Mucosa of rectum (tissue), 2 donors: ENCODE measurements at regions not wholly inside any gene's neighbourhood (a gene's known extent, or its start where the extent isn't known, plus 50 kb on each side); places are given as distances from the start of the nearest gene placed in this dataset.
"Not testable (repeated sequence)": the region's sequence is repeated elsewhere in the genome, so short reads cannot be mapped to it uniquely, and the experiment has no call there.

ENCODE experiments used
- H3K27ac ChIP-seq, 2 donors: one replicate each; pipeline ENCODE4 v1.7.0; 2013; ENCODE audit warnings: inconsistent platforms in 2 of 2, low read depth in 2 of 2, low read length in 2 of 2
- H3K27me3 ChIP-seq, 2 donors: one replicate each; pipeline ENCODE4 v1.7.0; 2013; ENCODE audit warnings: low read length in 2 of 2; ENCODE audit not compliant: control insufficient read depth in 2 of 2, insufficient read depth in 2 of 2
- H3K36me3 ChIP-seq, 2 donors: one replicate each; pipeline ENCODE4 v1.7.0; 2013; ENCODE audit warnings: low read length in 2 of 2; ENCODE audit not compliant: control insufficient read depth in 2 of 2, insufficient read depth in 2 of 2
- H3K4me1 ChIP-seq, 2 donors: one replicate each; pipeline ENCODE4 v1.7.0; 2013; ENCODE audit warnings: low read length in 2 of 2, mild to moderate bottlenecking in 1 of 2; ENCODE audit not compliant: control insufficient read depth in 2 of 2, insufficient read depth in 2 of 2
- H3K4me3 ChIP-seq, 2 donors: one replicate each; pipeline ENCODE4 v1.7.0; 2013; ENCODE audit warnings: low read length in 2 of 2
- H3K9ac ChIP-seq, 2 donors: one replicate each; pipeline ENCODE4 v1.7.0; 2013; ENCODE audit warnings: low read length in 2 of 2, low read depth in 1 of 2, mild to moderate bottlenecking in 1 of 2
- H3K9me3 ChIP-seq, 2 donors: one replicate each; pipeline ENCODE4 v1.7.0; 2013; ENCODE audit warnings: low read length in 2 of 2; ENCODE audit not compliant: control insufficient read depth in 2 of 2
- donor health status: healthy.
- donor health status: Normal muscosa, but diverticular disease.

- Histone ChIP-seq H3K27me3 (no peaks in the 10 kb centered on the region), H3K4me3 (no peak overlapping the region), H3K4me1 (no peaks in the 10 kb centered on the region), H3K9ac (no peak overlapping the region), H3K27ac (no peak overlapping the region), H3K9me3 (no peaks in the 10 kb centered on the region), H3K36me3 (no peaks in the 10 kb centered on the region)
Observed at GRCh38 chr4:31259119-31259518, 539.0 kb downstream of the PCDH7 start.

GRCh38 chr4:31261632-31262031, 541.5 kb downstream of the PCDH7 start:
- Histone ChIP-seq H3K4me1 (peaks cover 0 to 2% of the 10 kb centered on the region in 2 donors), H3K4me3 (no peak overlapping the region), H3K27ac (no peak overlapping the region), H3K9ac (no peak overlapping the region), H3K27me3 (no peaks in the 10 kb centered on the region), H3K9me3 (no peaks in the 10 kb centered on the region), H3K36me3 (no peaks in the 10 kb centered on the region)

- not testable (repeated sequence) for H3K27me3 ChIP-seq, H3K9ac ChIP-seq, H3K4me3 ChIP-seq, H3K36me3 ChIP-seq, H3K27ac ChIP-seq, H3K4me1 ChIP-seq, H3K9me3 ChIP-seq
Observed at GRCh38 chr4:31266094-31266493, 545.9 kb downstream of the PCDH7 start.

DNA sequence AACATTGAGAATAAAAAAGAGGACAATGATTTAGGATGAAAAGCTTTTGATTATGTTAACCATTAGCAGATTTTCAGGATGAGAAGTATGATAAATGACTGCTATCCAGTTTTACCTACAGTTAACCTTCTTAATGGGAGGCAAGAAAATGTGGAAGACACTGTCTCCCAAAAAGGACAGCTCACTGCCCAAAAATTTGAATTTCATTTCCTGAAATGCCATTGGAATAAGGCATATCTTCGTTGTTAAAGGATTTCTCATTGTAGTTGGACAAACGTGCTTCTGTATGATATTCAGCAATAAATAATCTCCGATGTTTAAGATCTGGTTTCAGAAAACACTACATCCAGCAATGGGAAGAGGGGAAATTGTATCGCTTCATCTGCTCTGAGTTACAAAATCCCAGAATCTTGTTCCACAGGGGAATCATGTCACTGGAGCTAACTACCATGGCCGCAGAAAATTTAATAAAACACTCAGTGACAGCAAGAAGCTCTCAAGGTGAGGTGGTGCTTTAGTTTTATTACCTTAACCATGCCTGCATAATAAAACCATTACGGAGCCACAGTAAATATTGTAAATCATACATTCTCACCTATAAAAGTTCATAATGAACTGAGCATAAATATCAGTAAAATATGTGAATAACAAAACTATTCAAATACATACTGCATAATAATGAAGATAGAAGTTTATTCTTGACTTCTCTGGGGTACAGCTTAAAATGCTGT, 552.3 kb downstream of the PCDH7 start:
- Histone ChIP-seq H3K4me1 (peaks cover 0 to 11% of the 10 kb centered on the region in 2 donors), H3K9ac (no peak overlapping the region)

GRCh38 chr4:31275906-31276305, 555.7 kb downstream of the PCDH7 start:
- no peak overlapping the region for H3K4me3 ChIP-seq
- H3K27ac ChIP-seq = no peak overlapping the region
- H3K36me3 ChIP-seq = no peaks in the 10 kb centered on the region
- no peaks in the 10 kb centered on the region for H3K27me3 ChIP-seq
- H3K4me1 ChIP-seq = peaks cover 0 to 11% of the 10 kb centered on the region in 2 donors
- H3K9ac ChIP-seq = no peak overlapping the region
- no peaks in the 10 kb centered on the region for H3K9me3 ChIP-seq

More for the DNA sequence above, 552.3 kb downstream of the PCDH7 start:
- Histone ChIP-seq H3K27ac (no peak overlapping the region), H3K36me3 (no peaks in the 10 kb centered on the region), H3K9me3 (no peaks in the 10 kb centered on the region), H3K4me3 (no peak overlapping the region), H3K27me3 (peaks cover 0 to 4% of the 10 kb centered on the region in 2 donors)

GRCh38 chr4:31283679-31284078, 563.5 kb downstream of the PCDH7 start:
- H3K4me1 ChIP-seq = no peaks in the 10 kb centered on the region
- no peaks in the 10 kb centered on the region for H3K9me3 ChIP-seq
- no peaks in the 10 kb centered on the region for H3K36me3 ChIP-seq
- H3K4me3 ChIP-seq = no peak overlapping the region
- no peak overlapping the region for H3K9ac ChIP-seq
- no peak overlapping the region for H3K27ac ChIP-seq
- no peaks in the 10 kb centered on the region for H3K27me3 ChIP-seq

- H3K27ac ChIP-seq = no peak overlapping the region
- no peak overlapping the region for H3K4me3 ChIP-seq
- no peaks in the 10 kb centered on the region for H3K36me3 ChIP-seq
- no peaks in the 10 kb centered on the region for H3K27me3 ChIP-seq
- no peaks in the 10 kb centered on the region for H3K4me1 ChIP-seq
- H3K9me3 ChIP-seq = no peaks in the 10 kb centered on the region
- no peak overlapping the region for H3K9ac ChIP-seq
Observed at GRCh38 chr4:31290836-31291235, 570.7 kb downstream of the PCDH7 start.

GRCh38 chr4:31291238-31291637, 571.1 kb downstream of the PCDH7 start:
- H3K9me3 ChIP-seq = no peaks in the 10 kb centered on the region
- no peak overlapping the region for H3K27ac ChIP-seq
- no peak overlapping the region for H3K9ac ChIP-seq
- H3K4me3 ChIP-seq = no peak overlapping the region
- H3K27me3 ChIP-seq = no peaks in the 10 kb centered on the region
- H3K36me3 ChIP-seq = no peaks in the 10 kb centered on the region
- no peaks in the 10 kb centered on the region for H3K4me1 ChIP-seq

DNA sequence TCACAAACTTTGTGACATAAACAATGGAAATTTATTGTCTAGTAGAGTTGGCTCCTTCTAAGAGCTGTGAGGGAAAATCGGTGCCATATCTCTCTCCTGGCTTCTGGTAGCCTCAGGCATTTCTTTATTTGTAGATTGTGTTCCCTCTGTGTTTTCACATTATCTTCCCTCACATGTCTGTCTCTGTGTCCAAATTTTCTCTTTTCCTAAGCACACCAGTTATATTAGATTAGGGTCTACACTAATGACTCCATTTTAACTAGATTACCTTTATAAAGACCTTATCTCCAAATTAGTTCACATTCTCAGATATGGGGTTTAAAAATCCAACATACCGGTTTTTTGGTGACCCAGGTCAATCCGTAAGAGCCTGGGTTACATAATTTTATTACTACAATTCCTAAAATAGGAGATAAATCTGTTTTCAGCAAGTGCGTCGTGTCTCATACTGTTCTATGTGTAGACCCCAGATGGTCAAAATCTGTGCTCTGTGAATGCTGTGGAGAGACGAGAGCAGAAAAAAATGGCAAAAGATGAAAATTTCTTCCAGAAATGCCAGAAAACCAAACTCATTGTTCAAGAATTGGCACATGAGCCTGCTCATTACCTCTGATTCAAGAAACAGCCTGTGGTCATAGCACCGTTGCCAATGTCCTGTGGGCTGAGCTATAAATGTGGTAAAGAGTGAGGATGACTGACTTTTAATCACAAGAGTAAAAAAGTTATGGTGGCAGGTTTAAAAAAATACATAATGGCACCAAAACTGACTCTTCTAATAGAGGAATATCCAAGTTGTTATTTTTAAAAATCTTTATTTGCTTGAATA, 574.7 kb downstream of the PCDH7 start:
- Histone ChIP-seq H3K27ac (no peak overlapping the region), H3K4me1 (no peaks in the 10 kb centered on the region), H3K27me3 (no peaks in the 10 kb centered on the region), H3K4me3 (no peak overlapping the region), H3K9me3 (no peaks in the 10 kb centered on the region), H3K36me3 (no peaks in the 10 kb centered on the region), H3K9ac (no peak overlapping the region)

DNA sequence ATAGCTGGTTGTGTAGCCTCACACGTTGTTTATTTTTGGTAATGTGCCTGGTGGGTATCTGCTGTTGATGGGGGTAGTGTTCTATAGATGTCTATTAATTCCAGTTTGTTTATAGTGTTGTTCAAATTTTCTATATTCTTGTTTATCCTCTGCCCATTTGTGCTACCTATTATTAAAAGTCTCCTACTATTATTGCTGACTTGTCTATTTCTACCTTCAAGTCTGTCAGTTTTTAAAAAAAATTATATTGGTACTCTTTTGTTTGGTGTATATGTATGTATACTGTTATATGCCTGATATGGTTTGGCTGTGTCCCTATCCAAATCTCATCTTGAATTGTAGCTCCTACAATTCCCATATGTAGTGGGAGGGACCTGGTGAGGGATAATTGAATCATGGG, 578.6 kb downstream of the PCDH7 start:
- no peak overlapping the region for H3K4me3 ChIP-seq
- H3K9me3 ChIP-seq = no peaks in the 10 kb centered on the region
- no peak overlapping the region for H3K27ac ChIP-seq
- no peaks in the 10 kb centered on the region for H3K4me1 ChIP-seq
- H3K36me3 ChIP-seq = no peaks in the 10 kb centered on the region
- no peak overlapping the region for H3K9ac ChIP-seq
- H3K27me3 ChIP-seq = no peaks in the 10 kb centered on the region
